Small intestine (tissue), 7 donors: ENCODE measurements at regions not wholly inside any gene's neighbourhood (a gene's known extent, or its start where the extent isn't known, plus 50 kb on each side); places are given as distances from the start of the nearest gene placed in this dataset.

ENCODE experiments used
- DNase-seq, 2 donors: peaks; one replicate each; pipeline versions ENCODE4 v3.0.0 to v3.0.0-alpha.2; 2013
- FAIRE-seq: peaks from 2 replicates; lab custom pipeline; 2012; peaks lifted over from hg19 to GRCh38; lab: Jason Lieb, UNC
- H3K27ac ChIP-seq, 3 donors: one replicate each; pipeline ENCODE4 v1.5.1; 2013; ENCODE audit warnings: low read length in 2 of 3, mild to moderate bottlenecking in 2 of 3, control low read depth in 1 of 3, inconsistent platforms in 1 of 3, low read depth in 1 of 3, moderate library complexity in 1 of 3
- H3K27me3 ChIP-seq, 3 donors: one replicate each; pipeline ENCODE4 v1.6.1; 2013; ENCODE audit warnings: low read length in 3 of 3, inconsistent platforms in 1 of 3; ENCODE audit not compliant: control insufficient read depth in 3 of 3, insufficient read depth in 3 of 3
- H3K36me3 ChIP-seq, 3 donors: one replicate each; pipeline ENCODE4 v1.6.1; 2013; ENCODE audit warnings: low read length in 3 of 3, inconsistent platforms in 1 of 3, low read depth in 1 of 3, mild to moderate bottlenecking in 1 of 3, moderate library complexity in 1 of 3; ENCODE audit not compliant: control insufficient read depth in 3 of 3, insufficient read depth in 2 of 3
- H3K4me1 ChIP-seq, 3 donors: one replicate each; pipeline ENCODE4 v1.6.1; 2013; ENCODE audit warnings: low read length in 2 of 3, inconsistent platforms in 1 of 3, low read depth in 1 of 3, mild to moderate bottlenecking in 1 of 3, moderate library complexity in 1 of 3; ENCODE audit not compliant: control insufficient read depth in 3 of 3, insufficient read depth in 2 of 3
- H3K4me3 ChIP-seq, 3 donors: one replicate each; pipeline ENCODE4 v1.5.1; 2013; ENCODE audit warnings: low read length in 3 of 3, control low read depth in 1 of 3, inconsistent platforms in 1 of 3, low read depth in 1 of 3, mild to moderate bottlenecking in 1 of 3, moderate library complexity in 1 of 3
- H3K9me3 ChIP-seq, 2 donors: one replicate each; pipeline ENCODE4 v1.6.1; 2013; ENCODE audit warnings: low read depth in 1 of 2, low read length in 1 of 2; ENCODE audit not compliant: control insufficient read depth in 2 of 2, insufficient read depth in 1 of 2
- WGBS, 3 donors: extraction: QIAGEN DNeasy Blood & Tissue Kit; methylation state at CpG; one replicate each; pipeline ENCODE4 v1.1.7; 2013; 5-methylcytosine and 5-hydroxymethylcytosine counted together
- donor health status: healthy with polysubstance abuse.
- donor health status: control.
- donor health status: control.
- donor health status: Bipolar disorder and iron deficiency.
- donor health status: healthy.

DNA sequence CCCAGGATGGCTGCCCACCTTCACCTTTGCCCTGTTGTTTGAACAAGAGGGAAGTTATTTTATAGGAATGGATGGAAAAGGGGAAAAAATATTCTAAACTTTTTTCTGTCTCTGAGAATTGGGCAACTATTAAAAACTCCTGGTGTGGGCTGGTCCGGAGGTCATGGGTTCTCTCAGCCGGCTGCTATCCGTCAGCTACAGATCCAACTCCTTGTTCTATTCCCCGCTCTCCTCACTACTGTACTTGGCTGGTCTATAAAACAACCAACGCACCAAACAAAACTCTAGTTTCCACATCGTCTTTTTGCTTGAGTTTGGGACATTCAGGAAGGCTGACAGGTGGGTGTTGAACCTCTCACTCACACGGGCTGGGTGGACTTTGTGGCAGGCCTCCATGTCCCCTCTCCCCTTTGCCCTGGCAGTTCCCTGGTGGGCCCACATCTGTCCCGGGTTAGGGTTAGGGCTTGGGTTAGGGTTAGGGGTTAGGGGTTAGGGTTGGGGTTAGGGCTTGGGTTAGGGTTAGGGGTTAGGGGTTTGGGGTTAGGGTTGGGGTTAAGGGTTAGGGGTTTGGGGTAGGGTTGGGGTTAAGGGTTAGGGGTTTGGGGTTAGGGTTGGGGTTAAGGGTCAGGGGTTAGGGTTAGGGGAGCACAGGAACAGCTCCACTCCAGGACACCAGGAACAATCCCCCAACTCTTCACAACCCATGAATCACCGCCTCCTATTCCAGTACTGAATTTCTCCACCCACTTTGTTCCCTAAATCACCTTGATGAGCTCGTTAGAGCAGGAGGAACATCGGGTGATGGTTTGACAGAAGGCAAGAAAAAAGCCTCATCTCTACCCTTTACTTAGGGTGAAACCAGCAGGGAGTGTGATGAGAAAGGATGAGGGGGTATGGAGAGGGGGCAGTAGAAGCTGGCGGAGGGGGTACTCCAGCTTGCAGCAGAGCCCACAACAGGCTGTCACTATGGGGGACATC, 302.1 kb upstream of the IRX4 start:
- no peaks in the 10 kb centered on the region for H3K36me3 ChIP-seq
- WGBS, 3 donors = 75 to 81% (median 80%) methylated on average over 12 of the region's 12 CpGs
- H3K27ac ChIP-seq = no peak overlapping the region
- FAIRE-seq (no peak), DNase-seq (no peak)
- H3K4me1 ChIP-seq = no peaks in the 10 kb centered on the region
- H3K4me3 ChIP-seq = no peak overlapping the region
- no peaks in the 10 kb centered on the region for H3K27me3 ChIP-seq
- H3K9me3 ChIP-seq = no peaks in the 10 kb centered on the region

DNA sequence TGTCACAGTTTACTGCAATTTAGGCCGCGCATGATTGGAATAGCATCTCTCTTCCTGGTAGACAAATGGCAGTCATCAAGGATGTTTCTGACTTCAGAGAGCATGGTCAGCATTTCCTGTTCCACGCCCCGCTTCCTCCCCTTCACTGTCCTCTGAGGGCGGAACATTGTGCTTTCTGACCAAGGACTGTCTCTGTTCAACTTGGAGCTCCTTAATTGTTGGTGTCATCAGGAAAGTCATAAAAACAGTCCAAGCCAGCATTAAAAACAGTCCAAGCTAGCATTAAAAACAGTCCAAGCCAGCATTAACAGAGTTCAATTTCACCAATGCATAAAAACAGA, 301.3 kb upstream of the IRX4 start:
- Histone ChIP-seq H3K27me3 (no peaks in the 10 kb centered on the region), H3K4me1 (no peaks in the 10 kb centered on the region), H3K27ac (no peak overlapping the region), H3K9me3 (no peaks in the 10 kb centered on the region), H3K36me3 (no peaks in the 10 kb centered on the region), H3K4me3 (no peak overlapping the region)
- WGBS, 3 donors = 42 to 87% (median 46%) methylated on average over 5 of the region's 5 CpGs
- no peak for FAIRE-seq
- DNase-seq = no peak

DNA sequence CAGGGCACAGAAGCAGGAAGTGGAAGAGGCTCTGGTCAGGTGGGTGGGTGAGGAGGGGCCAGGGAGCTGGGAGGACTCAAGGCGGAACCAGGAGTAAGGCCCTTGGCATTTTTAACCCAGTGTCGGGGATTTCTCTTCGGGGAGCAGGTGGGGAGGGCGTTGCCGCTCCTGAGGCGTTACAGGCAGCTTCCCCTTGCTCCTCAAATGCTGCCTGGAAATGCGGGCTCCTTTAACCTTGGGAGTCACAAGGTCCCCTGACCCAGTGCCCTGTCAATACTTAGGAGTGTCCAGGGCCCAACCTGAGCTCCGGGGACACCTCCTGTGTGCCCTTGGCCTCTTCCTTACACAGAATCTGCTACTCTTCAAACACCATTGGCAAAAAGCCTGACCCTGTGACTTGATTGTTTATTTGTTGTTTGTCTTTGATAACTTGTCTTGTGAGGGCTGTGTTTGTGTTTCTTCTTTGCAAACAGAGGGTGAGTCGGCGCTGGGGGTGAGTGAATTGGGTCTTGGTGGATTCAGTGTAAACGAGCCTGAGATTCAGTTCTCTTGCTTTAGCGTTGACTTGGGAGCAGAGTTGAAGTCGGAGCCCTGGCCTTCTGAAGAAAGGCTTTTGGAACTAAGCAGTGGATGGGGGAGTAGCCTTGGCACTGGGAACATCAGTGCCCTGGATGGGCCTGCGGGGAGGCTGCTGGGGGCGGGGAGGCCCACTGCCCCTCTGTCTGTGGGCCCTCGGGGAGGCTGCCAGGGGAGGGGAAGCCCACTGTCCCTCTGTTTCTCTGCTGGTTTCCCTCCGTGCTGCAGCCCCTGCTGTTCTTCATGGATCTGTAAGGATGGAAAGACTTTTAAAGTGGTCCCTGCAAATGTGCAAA, 300.7 kb upstream of the IRX4 start:
- no peaks in the 10 kb centered on the region for H3K9me3 ChIP-seq
- DNase-seq (no peak), FAIRE-seq (no peak)
- no peak overlapping the region for H3K27ac ChIP-seq
- H3K27me3 ChIP-seq = no peaks in the 10 kb centered on the region
- no peaks in the 10 kb centered on the region for H3K4me1 ChIP-seq
- 52 to 69% (median 58%) methylated on average over 17 of the region's 17 CpGs for WGBS, 3 donors
- H3K4me3 ChIP-seq = no peak overlapping the region
- no peaks in the 10 kb centered on the region for H3K36me3 ChIP-seq

DNA sequence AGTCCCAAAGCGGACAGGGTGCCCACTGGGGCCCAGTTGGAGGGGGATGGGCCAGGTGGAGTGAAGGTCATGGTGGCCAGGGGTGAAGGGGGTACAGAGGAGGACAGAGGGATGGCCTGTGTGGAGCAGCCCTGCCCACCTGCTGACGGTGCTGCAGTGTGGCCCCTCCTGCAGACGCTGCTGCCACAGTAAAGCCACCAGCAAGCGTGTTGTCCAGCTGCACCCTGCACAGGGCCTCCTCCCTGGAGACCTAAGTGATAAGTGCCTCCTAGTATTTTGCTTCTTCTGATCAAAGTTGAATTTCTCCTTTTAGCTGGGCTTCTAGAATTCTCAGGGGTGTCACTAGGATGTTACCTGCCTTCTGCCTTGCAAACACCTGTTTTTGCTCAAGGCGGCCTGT, 299.3 kb upstream of the IRX4 start:
- no peaks in the 10 kb centered on the region for H3K4me1 ChIP-seq
- no peaks in the 10 kb centered on the region for H3K27me3 ChIP-seq
- WGBS, 3 donors = 65 to 85% (median 78%) methylated on average over 5 of the region's 5 CpGs
- no peaks in the 10 kb centered on the region for H3K9me3 ChIP-seq
- no peak overlapping the region for H3K4me3 ChIP-seq
- FAIRE-seq = no peak
- no peaks in the 10 kb centered on the region for H3K36me3 ChIP-seq
- H3K27ac ChIP-seq = no peak overlapping the region
- DNase-seq = no peak

DNA sequence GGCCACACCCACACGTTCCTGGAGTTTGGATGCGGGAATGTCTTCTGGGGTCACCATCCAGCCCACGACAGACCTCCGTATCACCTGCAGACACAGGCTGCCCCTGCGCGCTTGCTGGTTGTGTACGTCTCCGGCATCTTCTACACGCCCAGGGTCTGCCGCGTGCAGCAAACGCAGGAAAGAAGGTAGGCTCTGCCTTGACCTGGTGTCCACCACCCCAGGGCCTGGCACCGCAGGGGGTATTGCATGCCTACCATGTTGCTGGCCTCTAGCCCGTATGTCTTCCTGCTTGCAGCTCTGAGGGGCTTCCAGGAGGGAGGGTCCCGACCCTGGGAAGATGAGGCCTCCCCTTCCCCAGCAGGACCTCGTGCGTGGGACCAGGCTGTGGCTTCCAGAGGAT, 298.8 kb upstream of the IRX4 start:
- Histone ChIP-seq H3K36me3 (no peaks in the 10 kb centered on the region), H3K27ac (no peak overlapping the region), H3K9me3 (no peaks in the 10 kb centered on the region), H3K4me3 (no peak overlapping the region), H3K4me1 (no peaks in the 10 kb centered on the region), H3K27me3 (no peaks in the 10 kb centered on the region)
- WGBS, 3 donors = 84 to 87% (median 84%) methylated on average over 17 of the region's 17 CpGs
- no peak for DNase-seq
- FAIRE-seq = no peak

DNA sequence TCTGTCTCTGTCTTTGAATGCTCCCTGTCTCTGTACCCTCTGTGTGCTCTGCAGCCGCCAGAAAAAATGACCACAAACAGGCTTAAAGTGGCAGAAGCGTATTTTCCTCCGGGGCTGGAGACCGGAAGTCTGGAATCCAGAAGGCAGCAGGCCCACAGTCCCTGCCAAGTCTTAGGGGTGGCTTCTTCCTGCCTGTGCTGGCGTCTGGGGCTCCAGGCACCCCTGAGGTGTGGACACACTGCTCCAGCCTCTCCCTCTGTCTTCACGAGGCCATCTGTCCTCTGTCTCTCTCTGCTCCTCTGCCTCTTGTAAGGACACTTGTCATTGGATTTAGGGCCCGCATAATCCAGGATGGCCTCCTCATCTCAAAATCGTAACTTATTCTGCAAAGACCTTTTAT, 298.4 kb upstream of the IRX4 start:
- H3K36me3 ChIP-seq = no peaks in the 10 kb centered on the region
- DNase-seq = no peak
- H3K4me1 ChIP-seq = no peaks in the 10 kb centered on the region
- WGBS, 3 donors = 59 to 68% (median 59%) methylated on average over 8 of the region's 8 CpGs
- no peak overlapping the region for H3K27ac ChIP-seq
- no peak overlapping the region for H3K4me3 ChIP-seq
- no peaks in the 10 kb centered on the region for H3K27me3 ChIP-seq
- FAIRE-seq = no peak
- H3K9me3 ChIP-seq = no peaks in the 10 kb centered on the region

DNA sequence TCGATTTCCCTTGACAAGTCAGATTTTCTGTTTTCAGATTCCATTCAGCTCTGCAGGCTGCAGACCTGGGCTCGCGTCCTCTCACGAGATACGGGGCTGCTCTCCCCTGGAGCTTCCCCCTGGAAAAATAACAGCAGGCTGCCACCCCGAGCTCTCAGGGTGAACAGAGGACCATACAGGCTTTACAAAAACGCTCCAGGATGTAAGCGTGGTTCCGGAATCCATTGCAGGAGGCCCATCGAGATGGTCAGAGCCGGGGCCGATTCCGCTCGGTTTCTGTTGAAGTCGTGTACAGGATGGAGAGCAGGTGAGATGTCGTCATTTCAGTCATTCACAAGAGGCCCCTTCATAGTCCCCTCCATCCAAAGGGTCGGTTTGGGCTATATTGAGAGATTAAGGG, 297.7 kb upstream of the IRX4 start:
- no peak overlapping the region for H3K27ac ChIP-seq
- no peaks in the 10 kb centered on the region for H3K4me1 ChIP-seq
- H3K27me3 ChIP-seq = no peaks in the 10 kb centered on the region
- H3K36me3 ChIP-seq = no peaks in the 10 kb centered on the region
- WGBS, 3 donors = 81 to 87% (median 84%) methylated on average over 17 of the region's 17 CpGs
- no peaks in the 10 kb centered on the region for H3K9me3 ChIP-seq
- H3K4me3 ChIP-seq = no peak overlapping the region
- DNase-seq = no peak
- FAIRE-seq = no peak

DNA sequence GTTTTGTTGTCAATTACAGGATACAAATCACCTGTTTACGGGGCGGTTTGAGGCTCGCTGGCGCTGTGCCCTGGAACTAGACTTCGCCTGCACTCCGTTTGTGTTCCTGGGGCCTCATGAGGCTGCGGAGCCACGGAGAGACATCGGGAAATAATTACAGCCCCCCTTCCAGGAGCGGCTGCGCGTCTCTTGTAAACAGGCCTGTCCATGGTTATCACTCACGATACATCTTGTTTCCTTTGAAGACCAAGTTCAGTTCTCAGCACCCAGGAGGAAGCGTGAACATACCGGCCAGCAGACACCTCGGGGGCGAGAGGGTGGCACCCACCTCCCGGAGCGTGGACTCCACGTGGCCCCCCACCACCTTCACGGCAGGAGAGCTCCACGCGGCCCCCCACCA, 297.1 kb upstream of the IRX4 start:
- H3K36me3 ChIP-seq = no peaks in the 10 kb centered on the region
- no peaks in the 10 kb centered on the region for H3K27me3 ChIP-seq
- DNase-seq (no peak), FAIRE-seq (no peak)
- H3K4me3 ChIP-seq = no peak overlapping the region
- H3K27ac ChIP-seq = no peak overlapping the region
- 81 to 88% (median 86%) methylated on average over 23 of the region's 23 CpGs for WGBS, 3 donors
- H3K9me3 ChIP-seq = no peaks in the 10 kb centered on the region
- H3K4me1 ChIP-seq = no peaks in the 10 kb centered on the region
